GM12892 (cell line): ENCODE measurements at regions not wholly inside any gene's neighbourhood (a gene's known extent, or its start where the extent isn't known, plus 50 kb on each side); places are given as distances from the start of the nearest gene placed in this dataset.

ENCODE experiments used
- POLR2A ChIP-seq: IDR thresholded peaks from 2 replicates; pipeline ENCODE4 v1.6.1; 2011; ENCODE audit warnings: low read depth, low read length, control low read depth
- POLR2AphosphoS5 ChIP-seq: IDR thresholded peaks from 2 replicates; pipeline ENCODE4 v1.6.1; 2011; ENCODE audit warnings: low read depth, low read length, control low read depth

DNA sequence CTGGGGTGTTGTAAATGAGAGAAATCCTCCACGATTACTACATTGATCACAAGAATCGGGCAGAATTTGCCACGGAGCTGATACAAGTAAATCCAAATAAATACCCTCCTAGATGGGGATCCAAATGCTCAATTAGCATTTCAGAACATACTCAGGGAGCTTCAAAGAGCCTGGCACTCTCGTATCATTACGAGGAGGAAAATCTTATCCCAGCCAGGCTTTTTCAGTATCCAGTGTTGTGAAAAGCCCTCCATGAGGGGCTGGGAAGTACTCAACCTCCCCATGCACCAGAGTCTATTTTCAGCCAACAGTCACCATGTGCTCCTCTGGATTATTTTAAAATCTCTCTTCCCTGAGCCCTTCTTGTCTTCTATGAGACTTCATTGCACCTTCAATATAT is 122.6 kb upstream of the ARRDC4 start:
- TF ChIP-seq POLR2AphosphoS5 (no peak), POLR2A (no peak)
